ENCODE measurements at regions not wholly inside any gene's neighbourhood (a gene's known extent, or its start where the extent isn't known, plus 50 kb on each side); places are given as distances from the start of the nearest gene placed in this dataset.

DNA sequence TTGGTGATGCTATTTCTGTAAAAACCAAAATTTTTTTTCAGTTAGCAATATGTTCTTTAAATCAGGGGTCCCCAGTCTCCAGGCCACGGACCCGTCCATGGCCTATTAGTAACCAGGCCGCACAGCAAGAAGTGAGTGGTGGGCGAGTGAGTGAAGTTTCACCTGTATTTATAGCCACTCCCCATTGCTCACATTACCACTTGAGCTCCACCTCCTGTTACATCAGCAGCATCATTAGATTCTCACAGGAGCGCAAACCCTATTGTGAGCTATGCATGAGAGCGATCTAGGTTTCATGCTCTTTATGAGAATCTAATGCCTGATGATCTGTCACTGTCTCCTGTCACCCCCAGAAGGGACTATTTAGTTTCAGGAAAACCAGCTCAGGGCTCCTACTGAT lies 58.9 kb upstream of the SLC7A1 start:
- no peak for TF ChIP-seq EZH2 (IDR thresholded peaks at IDR 0.05; ENCODE audit: insufficient read depth, low read length)
- no peak for TF ChIP-seq CTCF (IDR thresholded peaks at IDR 0.05; ENCODE audit: insufficient read depth, low read depth, low read length)

Data from astrocyte (in vitro differentiated cells and primary cell).